ENCODE measurements at regions not wholly inside any gene's neighbourhood (a gene's known extent, or its start where the extent isn't known, plus 50 kb on each side); places are given as distances from the start of the nearest gene placed in this dataset.

DNA sequence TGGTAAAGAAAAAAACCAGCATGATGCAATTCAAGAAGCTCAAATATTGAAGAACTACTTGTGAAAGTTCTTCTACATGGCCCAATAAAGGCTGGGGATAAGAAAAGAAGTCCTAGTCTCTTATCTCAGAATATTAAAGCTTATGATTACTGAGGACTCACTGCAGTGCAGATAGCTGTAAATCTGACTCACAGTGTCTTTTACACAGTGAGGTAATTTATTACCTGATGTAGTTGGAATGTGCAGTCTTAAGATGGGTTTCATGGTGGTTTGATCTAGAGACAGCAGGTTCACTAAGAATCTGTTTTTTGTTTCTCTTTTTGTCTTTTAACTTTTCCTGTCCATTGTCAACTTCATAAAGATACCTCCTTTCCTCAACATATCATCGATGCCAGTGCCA, 484.0 kb upstream of the MAP2 start:
- Histone ChIP-seq H3K9me3 (no peaks in the 10 kb centered on the region), H3K4me3 (replicated peaks in 1 of 3) (no peak overlapping the region), H3K4me1 (no peaks in the 10 kb centered on the region), H3K27me3 (no peaks in the 10 kb centered on the region), H3K27ac (no peak overlapping the region), H3K36me3 (no peaks in the 10 kb centered on the region)
- TF ChIP-seq, protein P1, sequence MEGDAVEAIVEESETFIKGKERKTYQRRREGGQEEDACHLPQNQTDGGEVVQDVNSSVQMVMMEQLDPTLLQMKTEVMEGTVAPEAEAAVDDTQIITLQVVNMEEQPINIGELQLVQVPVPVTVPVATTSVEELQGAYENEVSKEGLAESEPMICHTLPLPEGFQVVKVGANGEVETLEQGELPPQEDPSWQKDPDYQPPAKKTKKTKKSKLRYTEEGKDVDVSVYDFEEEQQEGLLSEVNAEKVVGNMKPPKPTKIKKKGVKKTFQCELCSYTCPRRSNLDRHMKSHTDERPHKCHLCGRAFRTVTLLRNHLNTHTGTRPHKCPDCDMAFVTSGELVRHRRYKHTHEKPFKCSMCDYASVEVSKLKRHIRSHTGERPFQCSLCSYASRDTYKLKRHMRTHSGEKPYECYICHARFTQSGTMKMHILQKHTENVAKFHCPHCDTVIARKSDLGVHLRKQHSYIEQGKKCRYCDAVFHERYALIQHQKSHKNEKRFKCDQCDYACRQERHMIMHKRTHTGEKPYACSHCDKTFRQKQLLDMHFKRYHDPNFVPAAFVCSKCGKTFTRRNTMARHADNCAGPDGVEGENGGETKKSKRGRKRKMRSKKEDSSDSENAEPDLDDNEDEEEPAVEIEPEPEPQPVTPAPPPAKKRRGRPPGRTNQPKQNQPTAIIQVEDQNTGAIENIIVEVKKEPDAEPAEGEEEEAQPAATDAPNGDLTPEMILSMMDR (IDR thresholded peaks at IDR 0.05), result no peak
- TF ChIP-seq POLR2A (IDR thresholded peaks at IDR 0.05), result no peak
- intact Hi-C loops (cut with DNase I), result no loop called here
- no peak for DNase-seq
- 89 to 91% methylated on average over 1 of the region's 1 CpG for WGBS, 2 donors

DNA sequence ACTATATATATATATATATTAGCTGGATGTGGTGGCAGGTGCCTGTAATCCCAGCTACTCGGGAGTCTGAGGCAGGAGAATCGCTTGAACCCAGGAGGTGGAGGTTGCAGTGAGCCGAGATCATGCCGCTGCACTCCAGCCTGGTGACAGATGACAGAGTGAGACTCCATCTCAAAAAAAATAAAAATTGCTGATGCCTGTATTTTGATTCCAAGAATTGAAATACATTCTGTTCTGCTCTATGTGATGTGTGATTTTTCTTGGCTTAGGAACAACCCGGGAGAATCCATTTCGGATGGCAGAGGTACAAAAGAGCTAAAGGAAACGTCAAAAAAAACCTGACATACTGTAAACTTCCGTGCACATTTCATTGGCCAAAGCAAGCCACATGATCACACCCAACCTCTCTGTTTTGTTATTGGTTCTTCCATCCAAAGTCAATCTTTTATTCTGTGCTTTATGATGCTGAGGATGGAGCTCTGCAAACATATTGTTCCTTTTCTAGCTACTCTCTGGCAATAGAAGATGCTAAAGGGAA, 478.1 kb upstream of the MAP2 start:
- Histone ChIP-seq H3K27ac (no peak overlapping the region), H3K4me1 (no peaks in the 10 kb centered on the region), H3K9me3 (no peaks in the 10 kb centered on the region), H3K36me3 (no peaks in the 10 kb centered on the region), H3K4me3 (replicated peaks in 1 of 3) (no peak overlapping the region), H3K27me3 (no peaks in the 10 kb centered on the region)
- DNase-seq, result no peak
- intact Hi-C loops (cut with DNase I), result no loop called here
- TF ChIP-seq, protein P1 (IDR thresholded peaks at IDR 0.05), result no peak
- no peak for TF ChIP-seq POLR2A (IDR thresholded peaks at IDR 0.05)
- 61 to 73% methylated on average over 8 of the region's 8 CpGs for WGBS, 2 donors

DNA sequence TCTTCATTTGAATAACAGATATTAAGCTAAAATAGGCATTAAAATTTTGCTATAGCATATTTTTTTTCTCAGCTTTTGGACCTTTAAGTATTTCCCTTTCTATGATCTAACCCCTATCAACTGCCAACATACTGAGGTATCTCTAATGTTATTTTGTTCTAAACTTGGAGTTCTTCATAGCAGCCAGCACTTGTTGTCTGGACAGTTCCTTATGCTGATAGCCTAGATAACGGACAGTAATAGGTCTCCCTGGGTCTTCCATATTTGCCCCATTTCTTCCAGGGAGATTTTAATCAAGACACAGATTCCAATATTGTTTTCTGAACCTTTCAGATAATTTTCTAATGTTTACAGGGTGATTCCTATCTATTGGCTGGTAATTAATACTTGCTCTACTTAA, 475.8 kb upstream of the MAP2 start:
- Histone ChIP-seq H3K9me3 (no peaks in the 10 kb centered on the region), H3K4me1 (no peaks in the 10 kb centered on the region), H3K27ac (no peak overlapping the region), H3K4me3 (replicated peaks in 1 of 3) (no peak overlapping the region), H3K27me3 (no peaks in the 10 kb centered on the region), H3K36me3 (no peaks in the 10 kb centered on the region)
- DNase-seq, result no peak
- TF ChIP-seq, protein P1 (IDR thresholded peaks at IDR 0.05), result no peak
- TF ChIP-seq POLR2A (IDR thresholded peaks at IDR 0.05), result no peak
- 29 to 50% methylated on average over 1 of the region's 1 CpG for WGBS, 2 donors
- intact Hi-C loops (cut with DNase I), result no loop called here

DNA sequence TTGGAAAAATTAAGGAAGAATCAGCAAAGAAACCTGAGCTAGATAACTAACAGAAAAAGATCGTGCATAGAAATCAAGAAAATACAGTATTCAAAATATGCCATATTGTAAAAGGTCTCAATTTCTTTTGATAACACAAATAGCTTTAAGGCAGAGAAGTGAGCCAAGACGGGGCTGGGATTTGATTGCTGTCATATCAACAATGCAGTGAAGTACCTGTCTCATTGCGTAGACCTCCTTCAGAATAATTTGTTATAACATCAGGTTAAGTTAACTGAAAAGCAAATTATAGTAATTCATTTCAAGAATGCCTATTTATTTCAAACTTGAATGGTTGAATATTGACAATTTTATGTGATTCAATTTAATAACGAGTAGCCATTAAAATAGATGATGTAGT, 453.8 kb upstream of the MAP2 start:
- Histone ChIP-seq H3K4me1 (no peaks in the 10 kb centered on the region), H3K27me3 (no peaks in the 10 kb centered on the region), H3K9me3 (no peaks in the 10 kb centered on the region), H3K27ac (no peak overlapping the region), H3K4me3 (replicated peaks in 1 of 3) (no peak overlapping the region), H3K36me3 (no peaks in the 10 kb centered on the region)
- DNase-seq, result no peak
- intact Hi-C loops (cut with DNase I), result no loop called here
- TF ChIP-seq POLR2A (IDR thresholded peaks at IDR 0.05), result no peak
- TF ChIP-seq, protein P1 (IDR thresholded peaks at IDR 0.05), result no peak
- WGBS, 2 donors, result 78 to 84% methylated on average over 4 of the region's 4 CpGs

DNA sequence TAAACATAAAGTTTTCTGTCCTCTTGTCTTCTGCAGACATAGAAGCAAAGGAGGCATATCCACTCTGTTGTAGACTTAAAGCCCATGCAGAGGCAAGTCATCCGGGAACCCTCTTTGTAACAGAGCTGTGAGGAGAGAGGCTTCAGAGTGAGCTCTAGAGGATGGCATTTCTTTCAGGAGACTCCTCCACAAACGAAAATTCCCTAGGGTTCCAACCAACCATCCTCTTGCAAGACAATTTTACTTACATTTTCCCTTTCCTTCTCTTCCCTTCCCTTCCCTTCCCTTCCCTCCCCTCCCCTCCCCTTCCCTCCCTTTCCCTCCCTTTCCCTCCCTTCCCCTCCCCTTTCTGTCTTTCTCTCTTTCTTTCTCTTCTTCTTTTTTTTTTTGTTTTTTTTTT, 446.3 kb upstream of the MAP2 start:
- TF ChIP-seq, protein P1 (IDR thresholded peaks at IDR 0.05), result no peak
- no peak for TF ChIP-seq POLR2A (IDR thresholded peaks at IDR 0.05)
- DNase-seq, result no peak
- no peaks in the 10 kb centered on the region for H3K9me3 ChIP-seq
- no peak overlapping the region for H3K27ac ChIP-seq
- H3K36me3 ChIP-seq, result no peaks in the 10 kb centered on the region
- intact Hi-C loops (cut with DNase I), result no loop called here
- no peak overlapping the region for H3K4me3 ChIP-seq (replicated peaks in 1 of 3)
- H3K4me1 ChIP-seq, result no peaks in the 10 kb centered on the region
- WGBS, 2 donors, result 54 to 57% methylated on average over 2 of the region's 2 CpGs
- H3K27me3 ChIP-seq, result no peaks in the 10 kb centered on the region
